HG02870 (cell line): ENCODE measurements at regions not wholly inside any gene's neighbourhood (a gene's known extent, or its start where the extent isn't known, plus 50 kb on each side); places are given as distances from the start of the nearest gene placed in this dataset.
"Not testable (repeated sequence)": the region's sequence is repeated elsewhere in the genome, so short reads cannot be mapped to it uniquely, and the experiment has no call there.

Source experiments
- ATAC-seq: cut with Tn5 transposase; IDR thresholded peaks from one replicate; pipeline ENCODE4 v1.9.1; 2021; ENCODE audit warnings: mild to moderate bottlenecking, moderate library complexity; ENCODE audit not compliant: unreplicated experiment

- no peak for ATAC-seq
These were observed 109.4 kb downstream of the TMEM30B start for GRCh38 chr14:61171727-61172126.

- no peak for ATAC-seq
These were observed 113.0 kb downstream of the TMEM30B start for GRCh38 chr14:61168141-61168540.

DNA sequence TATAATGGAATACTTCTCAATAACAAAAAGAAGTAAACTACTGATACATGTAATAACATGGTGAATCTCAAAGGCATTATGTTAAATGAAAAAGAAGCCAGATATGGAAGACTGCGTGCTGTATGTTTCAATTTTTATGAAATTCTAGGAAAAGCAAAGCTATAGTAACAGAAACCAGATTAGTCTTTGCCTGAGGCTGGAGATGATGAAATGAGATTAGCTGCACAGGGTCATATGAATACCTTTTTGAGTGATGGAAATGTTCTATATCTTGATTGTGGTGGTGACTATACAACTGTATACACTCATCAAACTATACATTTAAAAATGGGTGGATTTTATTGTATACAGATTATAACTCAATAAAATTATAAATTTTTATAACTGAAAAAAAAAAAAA is 113.5 kb downstream of the TMEM30B start:
- ATAC-seq = no peak

DNA sequence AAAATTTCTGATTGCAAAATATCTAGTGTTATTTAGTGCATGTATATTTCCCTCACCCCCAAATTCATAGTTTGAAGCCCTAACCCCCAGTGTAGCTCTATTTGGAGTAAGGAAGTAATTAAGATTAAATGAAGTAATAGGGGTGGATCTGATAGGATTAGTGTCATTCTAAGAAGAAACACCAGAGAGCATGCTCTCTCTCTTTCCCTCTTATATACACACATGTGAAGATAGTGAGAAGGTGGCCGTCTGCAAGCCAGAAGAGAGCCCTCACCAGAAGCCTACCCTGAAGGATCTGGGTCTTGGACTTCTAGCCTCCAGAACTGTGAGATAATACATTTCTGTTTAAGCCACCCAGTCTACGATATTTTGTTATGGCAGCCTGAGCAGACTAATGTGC is 120.3 kb downstream of the TMEM30B start:
- no peak for ATAC-seq

- no peak for ATAC-seq
These were observed 126.5 kb downstream of the TMEM30B start for GRCh38 chr14:61154641-61155040.

GRCh38 chr14:61153914-61154545 is 127.1 kb downstream of the TMEM30B start:
- no peak for ATAC-seq

- ATAC-seq = no peak
These were observed 127.7 kb downstream of the TMEM30B start for GRCh38 chr14:61153431-61153830.

DNA sequence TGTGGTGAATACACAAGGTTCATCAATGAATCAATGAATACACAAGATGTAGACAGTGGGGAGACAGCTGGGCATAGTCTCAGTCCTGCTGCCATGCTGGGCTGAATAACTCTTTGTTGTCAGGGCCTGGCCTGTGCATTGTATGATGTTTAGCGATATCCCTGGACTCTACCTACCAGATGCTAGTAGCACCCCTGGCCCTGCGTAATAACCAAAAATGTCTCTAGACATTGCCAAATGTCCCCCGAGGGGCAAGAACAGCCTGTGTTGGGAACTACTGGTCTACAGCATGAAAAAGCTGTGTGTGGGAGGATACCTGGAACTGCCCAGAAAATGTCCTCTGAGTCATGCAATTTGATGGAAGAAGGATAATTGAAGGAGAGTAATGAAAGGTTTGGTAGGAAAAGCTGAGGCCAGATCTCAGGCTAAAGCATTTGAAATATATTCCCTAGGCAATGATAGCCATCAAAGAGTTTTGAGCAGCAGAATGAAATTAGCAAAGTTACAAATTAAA is 128.2 kb downstream of the TMEM30B start:
- no peak for ATAC-seq

DNA sequence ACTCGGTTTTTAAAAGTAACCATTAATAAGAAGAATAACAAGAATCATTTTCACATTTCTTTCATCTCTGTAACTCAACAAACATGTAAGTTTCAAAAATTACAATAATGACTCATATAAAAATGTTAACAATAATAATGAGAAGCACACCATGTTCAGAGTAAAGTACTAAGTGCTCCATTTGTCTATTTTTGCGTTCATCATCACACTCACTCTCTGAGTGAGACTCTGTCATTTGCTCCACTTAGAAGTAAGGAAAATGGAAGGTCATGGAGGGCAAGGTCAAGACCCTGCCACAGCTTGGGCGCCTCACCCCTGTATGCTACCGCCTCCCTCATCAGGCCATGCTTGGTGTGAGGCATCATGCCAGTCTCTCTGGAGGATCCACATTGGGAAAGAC is 129.9 kb downstream of the TMEM30B start:
- ATAC-seq = no peak

- ATAC-seq = no peak
These were observed 130.3 kb downstream of the TMEM30B start for GRCh38 chr14:61150851-61151250.

- no peak for ATAC-seq
These were observed 131.2 kb downstream of the TMEM30B start for GRCh38 chr14:61149896-61150295.

- ATAC-seq = no peak
These were observed 132.3 kb downstream of the TMEM30B start for GRCh38 chr14:61148742-61149350.

GRCh38 chr14:61147831-61148549 is 133.1 kb downstream of the TMEM30B start:
- no peak for ATAC-seq

DNA sequence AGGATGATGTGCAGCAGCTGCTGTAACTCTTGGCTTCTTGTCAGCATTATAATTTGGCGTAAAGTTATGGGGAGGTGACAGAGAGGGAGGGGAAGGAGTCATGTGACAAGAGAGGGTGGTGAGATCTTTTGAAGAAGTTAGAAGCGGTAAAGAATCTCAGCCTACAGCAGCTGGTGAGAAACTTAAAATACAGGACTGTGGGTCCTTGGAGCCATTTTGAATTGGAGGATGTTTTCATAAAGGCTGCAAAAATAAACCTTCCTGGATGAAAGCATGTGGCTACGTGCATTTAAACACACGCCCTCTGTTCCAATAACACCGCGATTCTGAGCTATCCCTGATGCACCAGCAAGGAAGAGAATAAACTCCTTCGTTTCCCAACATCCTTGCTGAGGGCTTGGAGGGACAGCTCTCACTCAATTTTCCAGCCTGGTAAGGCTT is 133.7 kb downstream of the TMEM30B start:
- ATAC-seq = no peak

DNA sequence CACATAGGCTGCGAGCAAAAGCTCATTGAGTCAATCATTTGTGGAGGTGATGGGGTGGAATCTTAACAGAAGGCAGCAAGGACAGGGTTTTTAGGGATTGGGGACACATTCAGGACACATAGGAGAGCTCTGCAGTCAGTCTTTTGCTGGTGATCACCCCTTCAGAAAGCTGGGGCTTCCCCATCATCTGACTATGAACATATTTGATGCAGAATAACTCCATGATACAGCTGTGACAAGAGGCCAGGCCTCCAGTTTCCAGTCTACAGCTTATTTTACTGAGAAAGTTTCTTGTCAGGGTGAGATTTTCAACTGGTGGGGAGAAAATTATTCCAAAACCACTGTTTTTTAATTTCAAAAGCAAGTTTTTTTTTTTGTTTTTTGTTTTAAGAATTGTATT is 134.2 kb downstream of the TMEM30B start:
- no peak for ATAC-seq

- no peak for ATAC-seq
These were observed 135.1 kb downstream of the TMEM30B start for GRCh38 chr14:61145903-61146481.

DNA sequence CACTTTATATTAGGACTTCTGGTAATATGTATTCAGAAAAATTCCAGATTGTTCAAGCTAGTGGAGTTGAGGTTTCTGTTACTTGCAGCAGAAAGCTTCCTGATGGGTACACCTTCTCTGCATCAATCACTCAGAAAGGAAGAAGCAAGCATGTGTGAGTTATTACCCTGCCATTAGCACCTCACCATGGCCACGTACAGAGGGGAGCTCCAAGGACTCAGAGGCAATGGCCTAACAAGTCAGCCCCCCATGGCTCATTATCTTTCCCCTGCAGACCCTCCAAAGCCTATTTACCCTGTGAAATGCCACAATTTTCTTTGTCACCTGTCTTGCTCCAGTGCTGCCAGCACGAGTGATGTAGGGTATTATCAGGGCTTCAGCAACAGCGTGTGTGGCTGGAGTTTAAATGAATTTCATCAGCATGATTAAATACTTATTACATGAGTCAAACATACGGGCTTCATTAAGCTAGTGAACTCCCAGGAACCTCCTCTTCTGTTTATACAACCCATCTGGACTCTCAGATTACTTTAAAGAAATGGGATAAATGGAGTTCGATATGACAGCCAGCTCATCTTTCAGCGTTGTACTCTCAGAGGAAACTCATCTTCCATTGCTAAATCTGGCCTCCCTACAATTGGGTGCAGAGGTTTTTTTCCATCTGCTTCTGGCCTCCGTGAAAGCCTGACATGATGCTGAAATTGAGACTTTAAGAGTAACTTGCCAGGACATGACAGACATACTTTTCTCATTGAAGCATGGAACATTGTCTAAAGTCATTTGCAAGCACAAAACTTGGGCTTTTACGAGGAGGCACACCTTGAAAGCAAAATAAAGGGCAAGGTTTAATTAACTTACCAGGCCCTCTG is 135.9 kb downstream of the TMEM30B start:
- ATAC-seq = no peak

GRCh38 chr14:61144117-61145033 is 136.8 kb downstream of the TMEM30B start:
- not testable (repeated sequence) for ATAC-seq

- no peak for ATAC-seq
These were observed 140.3 kb downstream of the TMEM30B start for GRCh38 chr14:61140872-61141271.

DNA sequence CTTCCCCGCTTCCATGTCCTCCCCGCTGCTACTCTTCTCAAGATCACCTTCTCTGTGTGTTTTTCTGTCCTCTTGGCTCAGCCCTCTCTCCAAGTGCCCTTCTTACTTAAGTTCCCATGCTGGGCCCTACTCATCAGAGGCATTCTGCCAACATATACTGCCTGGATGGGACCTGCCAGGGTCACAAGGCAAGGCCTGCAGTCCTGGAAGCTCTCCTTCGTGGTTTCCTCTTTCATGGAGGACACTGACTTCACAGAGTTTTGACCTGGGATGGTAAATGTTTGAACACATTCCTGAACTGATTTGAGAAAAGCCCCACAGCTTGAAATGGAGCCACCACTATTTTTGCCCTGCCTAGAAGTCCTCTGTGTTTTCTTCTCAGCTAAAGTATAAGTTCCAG is 140.9 kb downstream of the TMEM30B start:
- no peak for ATAC-seq
